GM18858 (cell line): ENCODE measurements at regions not wholly inside any gene's neighbourhood (a gene's known extent, or its start where the extent isn't known, plus 50 kb on each side); places are given as distances from the start of the nearest gene placed in this dataset.

ENCODE experiments used
- ATAC-seq: cut with Tn5 transposase; IDR thresholded peaks from one replicate; pipeline ENCODE4 v1.9.1; 2021; ENCODE audit not compliant: unreplicated experiment

GRCh38 chr16:51039638-51040331 lies 111.3 kb downstream of the SALL1 start:
- ATAC-seq = no peak

- ATAC-seq = no peak
Observed at GRCh38 chr16:51035711-51036110, 115.4 kb downstream of the SALL1 start.

GRCh38 chr16:51035110-51035498 lies 116.0 kb downstream of the SALL1 start:
- ATAC-seq = no peak

DNA sequence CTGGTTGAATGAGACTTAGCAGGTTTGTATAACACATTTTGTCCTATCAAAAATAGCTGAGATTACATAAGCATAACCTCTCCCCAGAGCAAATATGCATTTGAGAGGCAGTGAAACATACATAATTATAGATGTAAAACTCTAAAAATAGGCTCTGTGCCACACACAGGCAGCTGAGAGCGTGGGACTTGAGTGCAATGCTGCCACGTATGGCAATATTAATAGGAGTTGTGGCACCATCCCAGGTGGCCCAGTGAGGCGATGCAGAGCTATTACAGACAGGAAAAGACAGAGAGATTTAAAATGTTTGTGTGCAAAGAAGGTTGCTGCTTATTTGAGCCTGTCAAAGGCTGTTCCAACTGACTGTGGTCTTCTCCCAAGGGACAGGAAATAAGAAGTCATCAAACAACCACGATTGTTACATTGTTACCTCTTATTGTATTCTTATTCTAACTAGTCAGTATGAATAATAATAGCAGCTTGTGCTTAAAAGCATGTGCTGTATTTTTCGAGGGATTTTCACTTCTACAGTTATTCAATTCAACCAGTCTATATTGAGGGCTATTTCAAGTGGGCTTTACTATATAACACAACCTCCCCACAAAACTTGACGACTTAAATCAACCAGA lies 116.5 kb downstream of the SALL1 start:
- ATAC-seq = no peak

DNA sequence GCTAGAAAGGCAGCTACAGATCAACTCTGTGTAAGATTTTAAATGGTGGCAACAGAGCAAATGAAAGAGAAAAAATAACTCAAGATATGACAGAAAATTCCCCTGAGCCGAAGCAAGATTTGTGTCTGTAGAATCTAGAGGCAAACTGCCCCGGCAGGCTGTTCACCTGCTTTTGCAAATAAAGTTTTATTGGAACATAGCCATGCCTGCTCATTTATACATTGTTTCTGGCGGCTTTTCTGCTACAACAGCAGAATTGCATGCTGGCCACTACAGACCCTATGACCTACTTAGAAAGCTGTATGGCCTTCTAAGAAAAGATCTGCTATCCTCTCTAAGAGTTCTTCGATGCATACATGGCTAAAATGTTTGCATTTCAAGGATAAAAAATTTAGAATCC lies 119.5 kb downstream of the SALL1 start:
- ATAC-seq = no peak

GRCh38 chr16:51030516-51030915 lies 120.6 kb downstream of the SALL1 start:
- no peak for ATAC-seq

- ATAC-seq = no peak
Observed at GRCh38 chr16:51025588-51026290, 125.3 kb downstream of the SALL1 start.

DNA sequence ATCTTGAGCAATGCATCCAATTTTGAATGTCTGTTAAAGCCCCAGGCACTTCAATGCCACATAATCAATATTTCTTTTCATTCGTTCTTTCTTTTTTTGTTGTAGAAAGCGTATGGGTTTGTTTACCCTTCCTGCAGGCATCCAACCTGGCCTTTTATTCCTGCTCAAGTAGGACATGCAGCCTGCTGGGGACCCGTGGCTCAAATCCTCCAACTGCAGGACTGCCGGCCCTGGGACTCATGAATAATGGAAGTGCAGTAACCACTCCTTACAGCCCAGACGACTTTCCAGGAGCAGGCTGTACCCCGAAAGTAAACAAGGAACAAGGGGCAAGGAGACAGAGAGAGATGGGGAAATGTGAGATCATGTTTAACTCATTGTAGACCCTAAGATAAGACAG lies 126.4 kb downstream of the SALL1 start:
- ATAC-seq = no peak

- ATAC-seq = no peak
Observed at GRCh38 chr16:51022955-51023354, 128.1 kb downstream of the SALL1 start.

- ATAC-seq = no peak
Observed at GRCh38 chr16:51019617-51020016, 131.5 kb downstream of the SALL1 start.

DNA sequence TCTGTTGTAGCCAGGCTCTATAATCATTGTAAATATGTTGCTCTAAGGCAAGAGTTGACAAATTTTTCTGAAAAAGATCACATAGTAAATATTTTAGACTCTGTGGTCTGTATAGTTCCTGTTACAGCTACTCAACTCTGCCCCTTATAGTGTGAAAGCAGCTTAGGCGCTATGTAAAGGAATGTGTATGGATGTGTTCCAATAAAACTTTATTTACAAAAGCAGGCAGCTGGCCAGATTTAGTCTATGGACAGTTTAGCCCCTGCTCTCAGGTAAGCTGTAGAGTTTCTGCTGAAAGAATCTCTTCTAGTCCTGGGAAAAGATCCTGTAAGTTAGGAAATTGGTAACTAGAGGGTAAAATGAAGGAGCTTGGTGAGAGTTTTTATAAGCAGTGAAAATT lies 133.1 kb downstream of the SALL1 start:
- no peak for ATAC-seq

DNA sequence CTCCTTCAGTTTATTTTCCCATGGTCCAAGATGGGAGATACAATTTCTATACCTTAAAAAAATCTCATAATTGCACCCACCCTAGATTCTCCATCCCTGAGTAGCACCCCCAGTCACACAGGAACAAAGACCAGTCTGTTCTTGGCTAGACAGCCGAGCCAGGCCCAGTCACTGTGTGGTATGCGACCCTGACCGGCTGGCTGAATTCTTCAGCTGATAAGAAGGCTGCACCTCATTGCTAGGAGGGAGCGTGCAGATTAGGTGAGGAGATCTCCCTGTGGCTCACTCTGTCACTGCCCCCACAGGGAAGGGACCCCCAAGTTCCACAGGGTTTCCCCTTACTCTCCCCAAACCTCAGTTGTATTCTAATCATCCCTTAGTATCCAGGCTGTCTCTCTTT lies 138.7 kb downstream of the SALL1 start:
- no peak for ATAC-seq

GRCh38 chr16:51010817-51011216 lies 140.3 kb downstream of the SALL1 start:
- no peak for ATAC-seq

- ATAC-seq = no peak
Observed at GRCh38 chr16:51009813-51010212, 141.3 kb downstream of the SALL1 start.

GRCh38 chr16:51009359-51009758 lies 141.7 kb downstream of the SALL1 start:
- ATAC-seq = no peak

DNA sequence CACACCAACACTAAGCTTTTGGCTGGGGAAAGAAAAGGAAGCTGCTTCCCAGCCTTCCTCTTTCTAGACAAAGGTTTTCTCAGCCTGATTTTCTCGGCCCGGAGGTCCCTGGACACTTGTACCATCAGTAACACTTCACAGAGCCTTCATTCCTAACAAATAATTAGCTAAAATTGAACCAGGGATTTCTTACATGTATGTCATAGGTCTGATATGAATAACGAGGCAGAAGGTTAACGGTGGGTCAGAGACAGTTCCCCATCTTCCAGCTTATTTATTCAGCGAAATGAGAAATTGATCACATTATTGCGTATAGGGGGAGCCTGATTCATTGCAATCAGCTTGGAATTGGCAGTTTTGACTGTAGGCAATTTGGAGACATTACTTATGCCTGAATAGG lies 142.5 kb downstream of the SALL1 start:
- ATAC-seq = no peak

- no peak for ATAC-seq
Observed at GRCh38 chr16:51008037-51008436, 143.0 kb downstream of the SALL1 start.

DNA sequence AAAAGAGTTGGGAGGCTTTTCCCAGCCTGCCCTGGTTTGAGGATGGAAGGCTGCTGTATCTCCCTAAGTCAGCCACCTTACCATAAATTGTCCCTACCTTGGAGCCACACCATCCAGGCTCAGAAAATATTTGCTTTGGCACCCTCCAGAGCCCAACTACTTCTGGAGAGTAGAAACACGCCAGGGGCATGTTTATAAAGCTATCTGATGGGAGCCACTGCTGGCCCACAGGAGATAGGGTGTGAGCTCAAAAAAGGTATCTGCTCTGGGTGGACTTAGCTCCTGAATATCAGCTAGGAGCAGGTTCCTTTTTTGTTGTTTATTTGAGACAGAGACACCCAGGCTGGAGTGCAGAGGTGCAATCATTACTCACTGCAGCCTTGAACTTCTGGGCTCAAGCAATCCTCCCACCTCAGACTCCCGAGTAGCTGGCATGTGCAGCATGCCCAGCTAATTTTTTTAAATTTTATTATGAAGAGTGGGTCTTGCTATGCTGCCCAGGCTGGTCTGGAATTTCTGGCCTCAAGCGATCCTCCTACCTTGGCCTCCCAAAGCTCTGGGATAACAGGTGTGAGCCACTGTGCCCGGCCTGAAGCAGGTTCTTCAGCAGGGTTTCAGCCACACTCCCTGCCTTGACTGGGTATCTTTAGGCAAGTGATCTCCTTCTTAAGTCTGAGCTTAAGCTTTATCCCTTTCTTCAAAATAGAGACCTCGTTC lies 147.1 kb downstream of the SALL1 start:
- ATAC-seq = no peak

DNA sequence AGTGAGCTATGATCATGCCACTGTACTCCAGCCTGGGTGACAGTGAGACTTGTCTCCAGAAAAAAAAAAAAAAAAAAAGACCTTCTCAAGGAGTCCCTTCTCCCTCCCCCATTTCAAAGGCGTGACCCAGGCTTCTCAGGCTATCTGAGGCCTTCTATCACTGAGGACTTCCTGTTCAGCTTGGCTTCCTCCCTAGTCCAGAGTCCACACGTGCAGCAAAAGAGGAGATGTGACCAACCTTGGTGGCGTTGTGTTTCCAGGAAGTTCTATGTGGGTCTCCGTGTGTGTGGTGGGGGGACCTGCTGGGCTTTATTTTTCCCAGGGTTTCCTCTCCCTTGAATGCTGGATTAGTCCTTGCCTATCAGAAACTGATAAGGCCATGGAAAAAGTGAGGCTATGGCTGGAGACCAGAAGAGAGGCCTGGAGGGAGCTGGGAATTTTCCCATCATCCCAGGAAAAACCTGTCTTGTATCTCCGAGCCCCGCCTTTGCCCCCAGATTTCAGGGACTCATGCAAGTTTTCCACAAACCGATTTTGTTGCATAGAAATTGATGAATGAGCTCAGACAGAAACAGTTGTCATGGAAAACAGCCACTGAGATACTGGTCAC lies 148.1 kb downstream of the SALL1 start:
- no peak for ATAC-seq

GRCh38 chr16:50999181-50999580 lies 151.9 kb downstream of the SALL1 start:
- ATAC-seq = no peak

- no peak for ATAC-seq
Observed at GRCh38 chr16:50998411-50998810, 152.7 kb downstream of the SALL1 start.
